ENCODE measurements at regions not wholly inside any gene's neighbourhood (a gene's known extent, or its start where the extent isn't known, plus 50 kb on each side); places are given as distances from the start of the nearest gene placed in this dataset.

- Histone ChIP-seq H3K4me2 (ENCODE audit: insufficient read depth, low read length) (no peak overlapping the region), H3K79me2 (ENCODE audit: control insufficient read depth, insufficient read depth, low read length) (no peaks in the 10 kb centered on the region), H3K4me1 (ENCODE audit: control insufficient read depth, extremely low read depth, insufficient read depth, low read length) (no peaks in the 10 kb centered on the region), H3K27ac (ENCODE audit: insufficient read depth, low read depth, low read length) (no peak overlapping the region), H3K36me3 (ENCODE audit: control insufficient read depth in 2 of 2, extremely low read depth in 1 of 2, insufficient read depth in 2 of 2, low read length in 2 of 2) (no peaks in the 10 kb centered on the region), H3K27me3 (ENCODE audit: control insufficient read depth in 2 of 2, insufficient read depth in 2 of 2, low read length in 2 of 2) (no peaks in the 10 kb centered on the region), H2AFZ (ENCODE audit: low read depth, low read length) (no peak overlapping the region), H4K20me1 (replicated peaks; ENCODE audit: control insufficient read depth, extremely low read depth, insufficient read depth, low read length) (no peaks in the 10 kb centered on the region), H3K9me3 (replicated peaks; ENCODE audit: control insufficient read depth, insufficient read depth, low read length) (peaks cover 3% of the 10 kb centered on the region), H3K9me1 (replicated peaks; ENCODE audit: control insufficient read depth, extremely low read depth, insufficient read depth, low read length) (no peaks in the 10 kb centered on the region), H3K9ac (replicated peaks; ENCODE audit: extremely low read depth, insufficient read depth, low read length) (no peak overlapping the region), H3K4me3 (replicated peaks in 1 of 3; ENCODE audit: insufficient read depth in 1 of 3, low read depth in 1 of 3, low read length in 3 of 3) (no peak overlapping the region)
- DNase-seq (ENCODE audit: low read depth, low spot score) (no peak), FAIRE-seq (no peak)
- ChIA-PET CTCF (no interaction called here), POLR2A (no interaction called here)
- dilution Hi-C loops (cut with MboI; ENCODE audit: extremely low pct_ligation_motif_present, low sequenced_read_pairs): no loop called here
- intact Hi-C loops (cut with micrococcal nuclease): no loop called here
- no TSS peak for BruUV-seq (replicated peaks)
- TF ChIP-seq JUN (IDR thresholded peaks at IDR 0.05; ENCODE audit: borderline replicate concordance, insufficient read depth, insufficient read length, low read depth) (no peak), MYC (IDR thresholded peaks at IDR 0.05; ENCODE audit: low read depth, low read length) (no peak), EZH2 (IDR thresholded peaks at IDR 0.05; ENCODE audit: borderline replicate concordance, low read depth, low read length, severe bottlenecking) (no peak), POLR2AphosphoS5 (IDR thresholded peaks at IDR 0.05; ENCODE audit: insufficient read depth, low read depth, low read length) (no peak), GATA2 (IDR thresholded peaks at IDR 0.05; ENCODE audit: insufficient read depth, insufficient read length, low read depth, low read length) (no peak), CTCF (IDR thresholded peaks at IDR 0.05; ENCODE audit: extremely low read depth in 1 of 2, insufficient read depth in 1 of 2, low read depth in 1 of 2, low read length in 2 of 2) (no peak), POLR2A (IDR thresholded peaks at IDR 0.05; ENCODE audit: low read depth, low read length) (no peak), FOS (IDR thresholded peaks at IDR 0.05; ENCODE audit: borderline replicate concordance, insufficient read depth, low read length) (no peak)
- TF ChIP-seq, protein P1, sequence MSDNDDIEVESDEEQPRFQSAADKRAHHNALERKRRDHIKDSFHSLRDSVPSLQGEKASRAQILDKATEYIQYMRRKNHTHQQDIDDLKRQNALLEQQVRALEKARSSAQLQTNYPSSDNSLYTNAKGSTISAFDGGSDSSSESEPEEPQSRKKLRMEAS (IDR thresholded peaks at IDR 0.05; ENCODE audit: insufficient read depth, insufficient read length): no peak
Measured at GRCh38 chr5:110354915-110355644, 371.4 kb downstream of the TMEM232 start.

All from endothelial cell of umbilical vein (primary cell).